ENCODE measurements at regions not wholly inside any gene's neighbourhood (a gene's known extent, or its start where the extent isn't known, plus 50 kb on each side); places are given as distances from the start of the nearest gene placed in this dataset.

GRCh38 chr6:22925920-22926789, 356.8 kb downstream of the HDGFL1 start:
- no peaks in the 10 kb centered on the region for H3F3A ChIP-seq (ENCODE audit: insufficient read depth, low read length, poor library complexity, severe bottlenecking)
- no peak overlapping the region for H3K4me3 ChIP-seq (ENCODE audit: low read length)
- H3K4me2 ChIP-seq (ENCODE audit: low read length), result no peak overlapping the region
- no peak for TF ChIP-seq RAD21 (conservative IDR thresholded peaks at IDR 0.05)
- no peak for TF ChIP-seq EP300 (conservative IDR thresholded peaks at IDR 0.05; ENCODE audit: poor library complexity, severe bottlenecking)
- no peak for TF ChIP-seq SMC3 (conservative IDR thresholded peaks at IDR 0.05; ENCODE audit: poor library complexity)
- no peak for TF ChIP-seq POLR2AphosphoS5 (IDR thresholded peaks at IDR 0.05)
- no peak for TF ChIP-seq TAF1 (IDR thresholded peaks at IDR 0.05; ENCODE audit: low read depth)
- no peaks in the 10 kb centered on the region for H3K27me3 ChIP-seq (ENCODE audit: insufficient read depth, low read depth, low read length)
- no peak overlapping the region for H2AFZ ChIP-seq (ENCODE audit: low read depth, low read length)
- no peaks in the 10 kb centered on the region for H3K9me2 ChIP-seq (ENCODE audit: insufficient read depth, low read length)
- H3K27ac ChIP-seq (ENCODE audit: low read length), result no peak overlapping the region
- H4K20me1 ChIP-seq (ENCODE audit: insufficient read depth), result no peaks in the 10 kb centered on the region
- no peaks in the 10 kb centered on the region for H3K36me3 ChIP-seq (ENCODE audit: insufficient read depth, low read length)
- H3K79me2 ChIP-seq (replicated peaks; ENCODE audit: insufficient read depth, low read length), result no peaks in the 10 kb centered on the region
- no peaks in the 10 kb centered on the region for H3K9me3 ChIP-seq (ENCODE audit: low read length)
- no peak overlapping the region for H3K9ac ChIP-seq (ENCODE audit: low read length)

- Histone ChIP-seq H3K27ac (ENCODE audit: low read length) (no peak overlapping the region), H3K4me2 (ENCODE audit: low read length) (no peak overlapping the region), H3K9ac (ENCODE audit: low read length) (no peak overlapping the region), H2AFZ (ENCODE audit: low read depth, low read length) (no peak overlapping the region), H3F3A (ENCODE audit: insufficient read depth, low read length, poor library complexity, severe bottlenecking) (no peaks in the 10 kb centered on the region), H4K20me1 (ENCODE audit: insufficient read depth) (no peaks in the 10 kb centered on the region), H3K9me3 (ENCODE audit: low read length) (no peaks in the 10 kb centered on the region), H3K79me2 (replicated peaks; ENCODE audit: insufficient read depth, low read length) (no peaks in the 10 kb centered on the region), H3K4me3 (ENCODE audit: low read length) (no peak overlapping the region), H3K27me3 (ENCODE audit: insufficient read depth, low read depth, low read length) (no peaks in the 10 kb centered on the region), H3K36me3 (ENCODE audit: insufficient read depth, low read length) (no peaks in the 10 kb centered on the region), H3K9me2 (ENCODE audit: insufficient read depth, low read length) (no peaks in the 10 kb centered on the region)
- TF ChIP-seq REST (IDR thresholded peaks at IDR 0.05; ENCODE audit: borderline replicate concordance) (no peak), CTCF (IDR thresholded peaks at IDR 0.05; ENCODE audit: poor library complexity, severe bottlenecking) (no peak), TAF1 (IDR thresholded peaks at IDR 0.05; ENCODE audit: low read depth) (no peak), SMC3 (conservative IDR thresholded peaks at IDR 0.05; ENCODE audit: poor library complexity) (no peak)
Measured at GRCh38 chr6:22926790-22927354, 357.5 kb downstream of the HDGFL1 start.

- Histone ChIP-seq H4K20me1 (ENCODE audit: insufficient read depth) (no peaks in the 10 kb centered on the region), H3F3A (ENCODE audit: insufficient read depth, low read length, poor library complexity, severe bottlenecking) (no peaks in the 10 kb centered on the region), H2AFZ (ENCODE audit: low read depth, low read length) (no peak overlapping the region), H3K27ac (ENCODE audit: low read length) (no peak overlapping the region), H3K4me2 (ENCODE audit: low read length) (no peak overlapping the region), H3K36me3 (ENCODE audit: insufficient read depth, low read length) (no peaks in the 10 kb centered on the region), H3K79me2 (replicated peaks; ENCODE audit: insufficient read depth, low read length) (no peaks in the 10 kb centered on the region), H3K9me3 (ENCODE audit: low read length) (no peaks in the 10 kb centered on the region), H3K9ac (ENCODE audit: low read length) (no peak overlapping the region), H3K9me2 (ENCODE audit: insufficient read depth, low read length) (no peaks in the 10 kb centered on the region), H3K4me3 (ENCODE audit: low read length) (no peak overlapping the region), H3K27me3 (ENCODE audit: insufficient read depth, low read depth, low read length) (no peaks in the 10 kb centered on the region)
- no peak for TF ChIP-seq REST (IDR thresholded peaks at IDR 0.05; ENCODE audit: borderline replicate concordance)
- no peak for TF ChIP-seq EZH2 (IDR thresholded peaks at IDR 0.05; ENCODE audit: borderline replicate concordance, insufficient read depth, low read length, poor library complexity, severe bottlenecking)
- no peak for TF ChIP-seq SMC3 (conservative IDR thresholded peaks at IDR 0.05; ENCODE audit: poor library complexity)
- TF ChIP-seq EP300 (conservative IDR thresholded peaks at IDR 0.05; ENCODE audit: poor library complexity, severe bottlenecking), result no peak
- TF ChIP-seq CTCF (IDR thresholded peaks at IDR 0.05; ENCODE audit: poor library complexity, severe bottlenecking), result no peak
- TF ChIP-seq MXI1 (conservative IDR thresholded peaks at IDR 0.05; ENCODE audit: poor library complexity, severe bottlenecking), result no peak
Measured at GRCh38 chr6:22928775-22929174, 359.4 kb downstream of the HDGFL1 start.

Data from neural cell (in vitro differentiated cells).